Keratinocyte (primary cell): ENCODE measurements at regions not wholly inside any gene's neighbourhood (a gene's known extent, or its start where the extent isn't known, plus 50 kb on each side); places are given as distances from the start of the nearest gene placed in this dataset.

Experiments used
- DNase-seq: peaks from one replicate; pipeline ENCODE4 v3.0.0-alpha.2; 2011; ENCODE audit warnings: low read depth, missing footprints, low spot score
- FAIRE-seq: peaks from 2 replicates; lab custom pipeline; 2011; peaks lifted over from hg19 to GRCh38; lab: Jason Lieb, UNC
- H2AFZ ChIP-seq: 2 replicates; pipeline ENCODE4 v1.6.0; 2012; ENCODE audit warnings: low read length, control low read depth, inconsistent platforms; ENCODE audit not compliant: control insufficient read depth
- H3K27ac ChIP-seq: 2 replicates; pipeline ENCODE4 v1.5.1; 2011; ENCODE audit warnings: low read length; ENCODE audit not compliant: control insufficient read depth, insufficient read depth
- H3K27me3 ChIP-seq: 3 replicates; pipeline ENCODE4 v1.6.0; 2011; ENCODE audit warnings: low read length; ENCODE audit not compliant: control insufficient read depth, insufficient read depth; ENCODE audit errors: extremely low read depth
- H3K36me3 ChIP-seq, 2 experiments: 2 replicates in 1 of 2; 3 replicates in 1 of 2; pipeline ENCODE4 v1.5.1; 2011; ENCODE audit warnings: low read length in 2 of 2, mild to moderate bottlenecking in 1 of 2; ENCODE audit not compliant: control insufficient read depth in 2 of 2, insufficient read depth in 2 of 2; ENCODE audit errors: extremely low read depth in 1 of 2
- H3K4me1 ChIP-seq: 3 replicates; pipeline ENCODE4 v1.5.1; 2011; ENCODE audit warnings: low read length; ENCODE audit not compliant: control insufficient read depth, insufficient read depth; ENCODE audit errors: extremely low read depth
- H3K4me2 ChIP-seq: 3 replicates; pipeline ENCODE4 v1.6.0; 2011; ENCODE audit warnings: low read depth, low read length; ENCODE audit not compliant: control insufficient read depth, insufficient read depth; ENCODE audit errors: extremely low read depth
- H3K4me3 ChIP-seq, 3 experiments: fragments of 200-600 bp in 1 of 3; sonication (generic) in 1 of 3; 2 replicates in 2 of 3; 3 replicates in 1 of 3; pipeline ENCODE4 v1.5.1; 2011 to 2016; ENCODE audit warnings: low read length in 3 of 3, mild to moderate bottlenecking in 3 of 3, control low read depth in 2 of 3, inconsistent platforms in 1 of 3, low read depth in 1 of 3, mixed read lengths in 1 of 3, mixed run types in 1 of 3, moderate library complexity in 1 of 3; ENCODE audit not compliant: control insufficient read depth in 2 of 3, insufficient read depth in 2 of 3; ENCODE audit errors: extremely low read depth in 1 of 3
- H3K79me2 ChIP-seq: 2 replicates; pipeline ENCODE4 v1.6.0; 2012; ENCODE audit warnings: low read length; ENCODE audit not compliant: control insufficient read depth, insufficient read depth
- H3K9ac ChIP-seq: 3 replicates; pipeline ENCODE4 v1.6.0; 2011; ENCODE audit warnings: low read length; ENCODE audit not compliant: control insufficient read depth, insufficient read depth; ENCODE audit errors: extremely low read depth
- H3K9me1 ChIP-seq: 3 replicates; pipeline ENCODE4 v1.6.0; 2011; ENCODE audit warnings: low read length; ENCODE audit not compliant: control insufficient read depth, insufficient read depth; ENCODE audit errors: extremely low read depth
- H3K9me3 ChIP-seq: 2 replicates; pipeline ENCODE4 v1.5.1; 2012; ENCODE audit warnings: low read depth, low read length; ENCODE audit not compliant: control insufficient read depth
- H4K20me1 ChIP-seq: 3 replicates; pipeline ENCODE4 v1.6.0; 2011; ENCODE audit warnings: low read length; ENCODE audit not compliant: control insufficient read depth, insufficient read depth; ENCODE audit errors: extremely low read depth
- EZH2 ChIP-seq: IDR thresholded peaks from one replicate; pipeline ENCODE4 v1.6.1; 2012; ENCODE audit warnings: inconsistent platforms, mild to moderate bottlenecking, low read length, moderate library complexity
- dilution Hi-C: fragments of 300-500 bp; cut with MboI; formaldehyde crosslinking; loops from one replicate; pipeline ENCODE4 v1.7.0; 2020; ENCODE audit warnings: low sequenced_read_pairs; ENCODE audit not compliant: extremely low pct_ligation_motif_present
- TF ChIP-seq, protein P1 (sequence below), 3 experiments: IDR thresholded peaks in 1 of 3; conservative IDR thresholded peaks in 1 of 3; optimal IDR thresholded peaks in 1 of 3; 2 replicates in 2 of 3; 3 replicates in 1 of 3; pipeline versions ENCODE3 to v1.5.1; 2011; ENCODE audit warnings: low read length in 3 of 3, mild to moderate bottlenecking in 3 of 3, moderate library complexity in 2 of 3, control low read depth in 1 of 3, inconsistent platforms in 1 of 3; ENCODE audit not compliant: insufficient read depth in 2 of 3; ENCODE audit errors: extremely low read depth in 1 of 3

DNA sequence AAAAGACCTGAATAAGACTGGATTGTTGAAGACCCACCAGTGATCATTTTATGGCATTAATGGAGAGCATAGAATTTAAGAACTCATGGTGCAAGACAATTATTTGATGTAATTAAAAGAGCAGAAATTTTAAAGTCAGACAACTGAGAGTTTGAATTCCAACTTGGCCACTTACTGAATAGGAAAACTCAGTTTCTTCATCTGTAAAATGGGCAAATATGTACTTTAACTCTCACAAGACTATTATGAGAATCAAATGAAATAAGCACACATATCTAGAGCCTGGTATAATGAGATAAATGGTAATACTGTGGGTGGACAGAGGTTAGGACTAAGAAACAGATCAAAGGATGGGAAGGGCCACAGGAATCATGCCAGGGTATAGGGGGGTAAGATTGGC is 88.0 kb downstream of the SOX9 start:
- peaks cover 26% of the 10 kb centered on the region for H3K27me3 ChIP-seq
- dilution Hi-C loops: no loop called here
- no peak overlapping the region for H2AFZ ChIP-seq
- no peaks in the 10 kb centered on the region for H3K9me3 ChIP-seq
- no peak for TF ChIP-seq EZH2
- H3K27ac ChIP-seq: no peak overlapping the region
- no peaks in the 10 kb centered on the region for H3K9me1 ChIP-seq
- no peaks in the 10 kb centered on the region for H3K4me1 ChIP-seq
- no peak overlapping the region for H3K9ac ChIP-seq
- no peaks in the 10 kb centered on the region for H4K20me1 ChIP-seq
- H3K36me3 ChIP-seq: no peaks in the 10 kb centered on the region
- DNase-seq: no peak
- no peak overlapping the region for H3K4me2 ChIP-seq
- no peak overlapping the region for H3K4me3 ChIP-seq
- no peak for FAIRE-seq
- no peaks in the 10 kb centered on the region for H3K79me2 ChIP-seq

DNA sequence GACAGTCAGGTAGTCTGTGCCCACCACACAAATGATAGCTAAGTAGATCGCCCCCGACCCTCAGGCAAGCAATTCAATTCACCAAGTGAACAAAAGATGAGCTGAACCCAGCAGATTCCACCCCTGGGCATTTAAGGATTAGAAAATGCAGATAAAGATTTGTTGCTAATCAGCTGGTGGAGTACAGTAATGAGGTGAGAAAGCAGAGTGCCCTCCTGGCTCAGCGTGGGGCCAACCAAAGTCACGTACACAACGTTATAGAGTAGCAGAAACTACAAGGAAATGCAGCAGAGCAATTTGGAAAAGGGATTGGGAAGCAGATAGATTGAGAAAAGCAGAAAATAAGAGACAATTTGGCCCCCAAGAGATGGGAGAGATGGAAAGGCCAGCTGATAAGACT is 91.2 kb downstream of the SOX9 start:
- Histone ChIP-seq H3K9ac (no peak overlapping the region), H3K9me3 (no peaks in the 10 kb centered on the region), H4K20me1 (no peaks in the 10 kb centered on the region), H2AFZ (no peak overlapping the region), H3K4me1 (no peaks in the 10 kb centered on the region), H3K4me2 (no peak overlapping the region), H3K79me2 (no peaks in the 10 kb centered on the region), H3K9me1 (no peaks in the 10 kb centered on the region), H3K27me3 (peaks cover 8% of the 10 kb centered on the region), H3K27ac (no peak overlapping the region), H3K4me3 (no peak overlapping the region), H3K36me3 (no peaks in the 10 kb centered on the region)
- FAIRE-seq (no peak), DNase-seq (no peak)
- no peak for TF ChIP-seq EZH2
- TF ChIP-seq, protein P1, sequence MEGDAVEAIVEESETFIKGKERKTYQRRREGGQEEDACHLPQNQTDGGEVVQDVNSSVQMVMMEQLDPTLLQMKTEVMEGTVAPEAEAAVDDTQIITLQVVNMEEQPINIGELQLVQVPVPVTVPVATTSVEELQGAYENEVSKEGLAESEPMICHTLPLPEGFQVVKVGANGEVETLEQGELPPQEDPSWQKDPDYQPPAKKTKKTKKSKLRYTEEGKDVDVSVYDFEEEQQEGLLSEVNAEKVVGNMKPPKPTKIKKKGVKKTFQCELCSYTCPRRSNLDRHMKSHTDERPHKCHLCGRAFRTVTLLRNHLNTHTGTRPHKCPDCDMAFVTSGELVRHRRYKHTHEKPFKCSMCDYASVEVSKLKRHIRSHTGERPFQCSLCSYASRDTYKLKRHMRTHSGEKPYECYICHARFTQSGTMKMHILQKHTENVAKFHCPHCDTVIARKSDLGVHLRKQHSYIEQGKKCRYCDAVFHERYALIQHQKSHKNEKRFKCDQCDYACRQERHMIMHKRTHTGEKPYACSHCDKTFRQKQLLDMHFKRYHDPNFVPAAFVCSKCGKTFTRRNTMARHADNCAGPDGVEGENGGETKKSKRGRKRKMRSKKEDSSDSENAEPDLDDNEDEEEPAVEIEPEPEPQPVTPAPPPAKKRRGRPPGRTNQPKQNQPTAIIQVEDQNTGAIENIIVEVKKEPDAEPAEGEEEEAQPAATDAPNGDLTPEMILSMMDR (optimal IDR thresholded peaks at IDR 0.05 in 1 of 3, IDR thresholded peaks at IDR 0.05 in 1 of 3, conservative IDR thresholded peaks at IDR 0.05 in 1 of 3; ENCODE audit: extremely low read depth in 1 of 3, insufficient read depth in 2 of 3, low read length in 3 of 3): no peak
- dilution Hi-C loops: no loop called here

DNA sequence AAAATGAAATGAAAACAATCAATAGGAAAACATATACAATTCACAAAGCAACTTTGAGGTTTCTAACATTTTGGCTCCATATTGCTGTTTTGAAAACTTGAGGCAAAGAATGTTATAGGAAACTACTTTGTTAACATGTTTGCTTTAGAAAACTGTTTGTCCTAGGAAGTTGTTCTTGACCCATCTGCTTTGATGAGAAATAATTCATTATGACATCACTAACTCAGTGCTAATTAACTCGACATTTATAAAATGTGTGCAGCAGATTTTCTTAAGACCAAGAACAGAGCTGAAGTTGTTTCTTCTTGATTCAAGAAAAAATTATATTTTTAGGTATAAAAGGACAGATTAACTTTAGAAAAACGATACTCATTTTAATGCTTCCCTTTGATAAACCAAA is 94.7 kb downstream of the SOX9 start:
- Histone ChIP-seq H3K4me2 (no peak overlapping the region), H3K79me2 (no peaks in the 10 kb centered on the region), H3K27ac (no peak overlapping the region), H3K27me3 (peaks cover 28% of the 10 kb centered on the region), H3K4me3 (no peak overlapping the region), H3K36me3 (no peaks in the 10 kb centered on the region), H3K4me1 (no peaks in the 10 kb centered on the region), H3K9me3 (no peaks in the 10 kb centered on the region), H3K9ac (no peak overlapping the region), H3K9me1 (no peaks in the 10 kb centered on the region), H4K20me1 (no peaks in the 10 kb centered on the region), H2AFZ (no peak overlapping the region)
- TF ChIP-seq EZH2: no peak
- TF ChIP-seq, protein P1 (optimal IDR thresholded peaks at IDR 0.05 in 1 of 3, IDR thresholded peaks at IDR 0.05 in 1 of 3, conservative IDR thresholded peaks at IDR 0.05 in 1 of 3; ENCODE audit: extremely low read depth in 1 of 3, insufficient read depth in 2 of 3, low read length in 3 of 3): no peak
- DNase-seq (no peak), FAIRE-seq (no peak)
- dilution Hi-C loops: no loop called here
